ENCODE measurements at regions not wholly inside any gene's neighbourhood (a gene's known extent, or its start where the extent isn't known, plus 50 kb on each side); places are given as distances from the start of the nearest gene placed in this dataset.
"Not testable (repeated sequence)": the region's sequence is repeated elsewhere in the genome, so short reads cannot be mapped to it uniquely, and the experiment has no call there.

GRCh38 chr20:48131581-48131980 lies 346.3 kb upstream of the SULF2 start:
- Histone ChIP-seq H3K4me1 (ENCODE audit: insufficient read depth) (no peaks in the 10 kb centered on the region), H3K4me3 (ENCODE audit: low read depth, low read length) (no peak overlapping the region), H3K36me3 (ENCODE audit: insufficient read depth) (no peaks in the 10 kb centered on the region), H3K27ac (ENCODE audit: low read depth) (no peak overlapping the region)
- WGBS = 36% methylated on average over 3 of the region's 3 CpGs
- peak; percentile 60 for DNase-seq (ENCODE audit: extremely low spot score)

GRCh38 chr20:48129345-48129942 lies 344.2 kb upstream of the SULF2 start:
- H3K36me3 ChIP-seq (ENCODE audit: insufficient read depth) = no peaks in the 10 kb centered on the region
- no peak overlapping the region for H3K4me3 ChIP-seq (ENCODE audit: low read depth, low read length)
- 55% methylated on average over 5 of the region's 5 CpGs for WGBS
- no peak overlapping the region for H3K27ac ChIP-seq (ENCODE audit: low read depth)
- peak; percentile 42 for DNase-seq (ENCODE audit: extremely low spot score)
- H3K4me1 ChIP-seq (ENCODE audit: insufficient read depth) = no peaks in the 10 kb centered on the region

- DNase-seq (ENCODE audit: extremely low spot score) = no peak
- H3K27ac ChIP-seq (ENCODE audit: low read depth) = no peak overlapping the region
- 83% methylated on average over 3 of the region's 3 CpGs for WGBS
Measured at GRCh38 chr20:48128436-48128835, 343.2 kb upstream of the SULF2 start.

GRCh38 chr20:48127964-48128363 lies 342.7 kb upstream of the SULF2 start:
- not testable (repeated sequence) for H3K36me3 ChIP-seq (ENCODE audit: insufficient read depth); H3K4me1 ChIP-seq (ENCODE audit: insufficient read depth); H3K27ac ChIP-seq (ENCODE audit: low read depth); H3K4me3 ChIP-seq (ENCODE audit: low read depth, low read length); DNase-seq (ENCODE audit: extremely low spot score)
- 38% methylated on average over 10 of the region's 10 CpGs for WGBS

More at GRCh38 chr20:48128436-48128835, 343.2 kb upstream of the SULF2 start:
- no peaks in the 10 kb centered on the region for H3K4me1 ChIP-seq (ENCODE audit: insufficient read depth)
- H3K4me3 ChIP-seq (ENCODE audit: low read depth, low read length) = no peak overlapping the region
- H3K36me3 ChIP-seq (ENCODE audit: insufficient read depth) = no peaks in the 10 kb centered on the region

GRCh38 chr20:48127133-48127532 lies 341.9 kb upstream of the SULF2 start:
- H3K27ac ChIP-seq (ENCODE audit: low read depth); H3K4me3 ChIP-seq (ENCODE audit: low read depth, low read length); H3K4me1 ChIP-seq (ENCODE audit: insufficient read depth); DNase-seq (ENCODE audit: extremely low spot score); H3K36me3 ChIP-seq (ENCODE audit: insufficient read depth): not testable (repeated sequence)
- 71% methylated on average over 13 of the region's 13 CpGs for WGBS

GRCh38 chr20:48126227-48126740 lies 341.0 kb upstream of the SULF2 start:
- WGBS = 68% methylated on average over 8 of the region's 8 CpGs
- Histone ChIP-seq H3K36me3 (ENCODE audit: insufficient read depth) (no peaks in the 10 kb centered on the region), H3K4me1 (ENCODE audit: insufficient read depth) (no peaks in the 10 kb centered on the region), H3K4me3 (ENCODE audit: low read depth, low read length) (no peak overlapping the region), H3K27ac (ENCODE audit: low read depth) (no peak overlapping the region)
- no peak for DNase-seq (ENCODE audit: extremely low spot score)

- H3K27ac ChIP-seq (ENCODE audit: low read depth) = no peak overlapping the region
- WGBS = 74% methylated on average over 9 of the region's 9 CpGs
- no peak overlapping the region for H3K4me3 ChIP-seq (ENCODE audit: low read depth, low read length)
- no peak for DNase-seq (ENCODE audit: extremely low spot score)
- H3K36me3 ChIP-seq (ENCODE audit: insufficient read depth) = no peaks in the 10 kb centered on the region
- H3K4me1 ChIP-seq (ENCODE audit: insufficient read depth) = no peaks in the 10 kb centered on the region
Measured at GRCh38 chr20:48124960-48125359, 339.7 kb upstream of the SULF2 start.

GRCh38 chr20:48124181-48124782 lies 339.0 kb upstream of the SULF2 start:
- Histone ChIP-seq H3K36me3 (ENCODE audit: insufficient read depth) (no peaks in the 10 kb centered on the region), H3K4me1 (ENCODE audit: insufficient read depth) (no peaks in the 10 kb centered on the region), H3K4me3 (ENCODE audit: low read depth, low read length) (no peak overlapping the region), H3K27ac (ENCODE audit: low read depth) (no peak overlapping the region)
- 83% methylated on average over 14 of the region's 14 CpGs for WGBS
- DNase-seq (ENCODE audit: extremely low spot score) = no peak

GRCh38 chr20:48120120-48120519 lies 334.8 kb upstream of the SULF2 start:
- Histone ChIP-seq H3K36me3 (ENCODE audit: insufficient read depth) (no peaks in the 10 kb centered on the region), H3K27ac (ENCODE audit: low read depth) (no peak overlapping the region), H3K4me1 (ENCODE audit: insufficient read depth) (no peaks in the 10 kb centered on the region), H3K4me3 (ENCODE audit: low read depth, low read length) (no peak overlapping the region)
- DNase-seq (ENCODE audit: extremely low spot score) = no peak
- 77% methylated on average over 8 of the region's 8 CpGs for WGBS

GRCh38 chr20:48119389-48119788 lies 334.1 kb upstream of the SULF2 start:
- WGBS = 94% methylated on average over 5 of the region's 5 CpGs
- not testable (repeated sequence) for DNase-seq (ENCODE audit: extremely low spot score); H3K4me1 ChIP-seq (ENCODE audit: insufficient read depth); H3K36me3 ChIP-seq (ENCODE audit: insufficient read depth); H3K4me3 ChIP-seq (ENCODE audit: low read depth, low read length); H3K27ac ChIP-seq (ENCODE audit: low read depth)

GRCh38 chr20:48115502-48115901 lies 330.2 kb upstream of the SULF2 start:
- no peak overlapping the region for H3K27ac ChIP-seq (ENCODE audit: low read depth)
- no peak for DNase-seq (ENCODE audit: extremely low spot score)
- H3K36me3 ChIP-seq (ENCODE audit: insufficient read depth) = no peaks in the 10 kb centered on the region
- no peaks in the 10 kb centered on the region for H3K4me1 ChIP-seq (ENCODE audit: insufficient read depth)
- 84% methylated on average over 4 of the region's 4 CpGs for WGBS
- H3K4me3 ChIP-seq (ENCODE audit: low read depth, low read length) = no peak overlapping the region

GRCh38 chr20:48107560-48107959 lies 322.3 kb upstream of the SULF2 start:
- 82% methylated on average over 9 of the region's 9 CpGs for WGBS
- Histone ChIP-seq H3K4me3 (ENCODE audit: low read depth, low read length) (no peak overlapping the region), H3K27ac (ENCODE audit: low read depth) (no peak overlapping the region), H3K36me3 (ENCODE audit: insufficient read depth) (no peaks in the 10 kb centered on the region), H3K4me1 (ENCODE audit: insufficient read depth) (no peaks in the 10 kb centered on the region)
- no peak for DNase-seq (ENCODE audit: extremely low spot score)

GRCh38 chr20:48106428-48106827 lies 321.1 kb upstream of the SULF2 start:
- Histone ChIP-seq H3K36me3 (ENCODE audit: insufficient read depth) (no peaks in the 10 kb centered on the region), H3K4me3 (ENCODE audit: low read depth, low read length) (no peak overlapping the region), H3K4me1 (ENCODE audit: insufficient read depth) (no peaks in the 10 kb centered on the region), H3K27ac (ENCODE audit: low read depth) (no peak overlapping the region)
- 92% methylated on average over 3 of the region's 3 CpGs for WGBS
- no peak for DNase-seq (ENCODE audit: extremely low spot score)

GRCh38 chr20:48105526-48105925 lies 320.2 kb upstream of the SULF2 start:
- no peaks in the 10 kb centered on the region for H3K4me1 ChIP-seq (ENCODE audit: insufficient read depth)
- 90% methylated on average over 11 of the region's 11 CpGs for WGBS
- no peak for DNase-seq (ENCODE audit: extremely low spot score)
- no peak overlapping the region for H3K4me3 ChIP-seq (ENCODE audit: low read depth, low read length)
- no peaks in the 10 kb centered on the region for H3K36me3 ChIP-seq (ENCODE audit: insufficient read depth)
- H3K27ac ChIP-seq (ENCODE audit: low read depth) = no peak overlapping the region
